K562 (cell line): ENCODE measurements at regions not wholly inside any gene's neighbourhood (a gene's known extent, or its start where the extent isn't known, plus 50 kb on each side); places are given as distances from the start of the nearest gene placed in this dataset.

ENCODE experiments used
- ATAC-seq: fragments of 200-7000 bp; cut with Tn5 transposase; 3 replicates; pipeline ENCODE4 v1.9.1; 2020; ENCODE audit warnings: moderate library complexity
- BruUV-seq: library from RNA; stranded (reverse); fragments of 400-500 nt; replicated peaks from 2 replicates; lab custom pipeline; 2021; lab: Mats Ljungman, UMichigan
- CTCF ChIA-PET: fragments of 300-600 bp; formaldehyde crosslinking; extraction: SDS; loops from one replicate; lab custom pipeline; 2021; ENCODE audit warnings: low intra/inter-chr PET ratio; lab: Yijun Ruan, JAX
- POLR2A ChIA-PET: fragments of 300-600, 350-650 bp; sonication (Branson Sonifier 250); formaldehyde crosslinking; extraction: SDS; loops from one replicate; lab custom pipeline; 2021; ENCODE audit warnings: antibody characterized with exemption, inconsistent platforms; lab: Yijun Ruan, JAX
- DNase-seq, 4 experiments: peaks; one replicate each; pipeline versions ENCODE4 v3.0.0 to v3.0.0-alpha.2; 2011 to 2018; ENCODE audit warnings: low spot score in 3 of 4, mixed read lengths in 3 of 4; ENCODE audit errors: extremely low read depth in 1 of 4
- FAIRE-seq: peaks from 2 replicates; lab custom pipeline; 2011; peaks lifted over from hg19 to GRCh38; lab: Jason Lieb, UNC
- H2AFZ ChIP-seq: 2 replicates; pipeline ENCODE4 v1.6.0; 2011; ENCODE audit warnings: low read depth, low read length, control low read depth, inconsistent platforms
- H3K27ac ChIP-seq: fragments of 200-600 bp; 3 replicates; pipeline ENCODE4 v1.8.0; 2011; ENCODE audit warnings: low read depth, mild to moderate bottlenecking, control low read depth, inconsistent platforms, low read length, moderate library complexity, mixed read lengths; ENCODE audit errors: extremely low read depth
- H3K27me3 ChIP-seq, 2 experiments: fragments of 300-600 bp in 1 of 2; 2 replicates in 1 of 2; 3 replicates in 1 of 2; pipeline versions ENCODE4 v1.6.0 to v1.8.0; 2011; ENCODE audit warnings: inconsistent platforms in 2 of 2, low read length in 2 of 2, mild to moderate bottlenecking in 1 of 2, mixed read lengths in 1 of 2, moderate library complexity in 1 of 2; ENCODE audit not compliant: control insufficient read depth in 2 of 2, insufficient read depth in 2 of 2
- H3K36me3 ChIP-seq: fragments of 300-600 bp; 3 replicates; pipeline ENCODE4 v1.8.0; 2011; ENCODE audit warnings: mild to moderate bottlenecking, low read length, inconsistent platforms; ENCODE audit not compliant: control insufficient read depth, insufficient read depth
- H3K4me1 ChIP-seq, 2 experiments: fragments of 200-600 bp in 1 of 2; replicated peaks in 1 of 2; 2 replicates in 1 of 2; 3 replicates in 1 of 2; pipeline versions ENCODE4 v1.5.1 to v1.8.0; 2011; ENCODE audit warnings: inconsistent platforms in 2 of 2, low read length in 2 of 2, mild to moderate bottlenecking in 1 of 2, mixed read lengths in 1 of 2, moderate library complexity in 1 of 2; ENCODE audit not compliant: control insufficient read depth in 2 of 2, insufficient read depth in 2 of 2
- H3K4me2 ChIP-seq: 2 replicates; pipeline ENCODE4 v1.6.1; 2011; ENCODE audit warnings: low read length, control low read depth, inconsistent platforms, mixed read lengths; ENCODE audit not compliant: insufficient read depth
- H3K4me3 ChIP-seq: fragments of 200-600 bp; sonication (generic), shearing (Covaris generic); 2 replicates; pipeline ENCODE4 v1.5.1; 2016; ENCODE audit warnings: control low read depth, inconsistent platforms
- H3K79me2 ChIP-seq: fragments of 200-600 bp; 3 replicates; pipeline ENCODE4 v1.8.0; 2011; ENCODE audit warnings: low read length, inconsistent platforms; ENCODE audit not compliant: control insufficient read depth, insufficient read depth
- H3K9ac ChIP-seq, 2 experiments: 2 replicates each; pipeline versions ENCODE4 v1.6.0 to v1.6.1; 2011; ENCODE audit warnings: low read depth in 2 of 2, low read length in 2 of 2, control low read depth in 1 of 2, inconsistent platforms in 1 of 2, mild to moderate bottlenecking in 1 of 2, mixed read lengths in 1 of 2; ENCODE audit not compliant: insufficient read depth in 1 of 2
- H3K9me1 ChIP-seq: one replicate; pipeline ENCODE4 v1.6.0; 2011; ENCODE audit warnings: inconsistent platforms, mild to moderate bottlenecking, low read length, moderate library complexity; ENCODE audit not compliant: control insufficient read depth, insufficient read depth
- H3K9me3 ChIP-seq: replicated peaks from 2 replicates; pipeline ENCODE4 v1.5.1; 2011; ENCODE audit warnings: low read depth, low read length, inconsistent platforms; ENCODE audit not compliant: control insufficient read depth, insufficient read depth
- H4K20me1 ChIP-seq: replicated peaks from 2 replicates; pipeline ENCODE4 v1.6.1; 2011; ENCODE audit warnings: low read length, inconsistent platforms, mixed read lengths; ENCODE audit not compliant: control insufficient read depth, insufficient read depth
- JUNB ChIP-seq: fragments of 450-650 bp; formaldehyde crosslinking; conservative IDR thresholded peaks from 2 replicates; pipeline ENCODE4 v1.4.0; 2020; ENCODE audit warnings: mild to moderate bottlenecking
- KDM4B ChIP-seq, 2 experiments: fragments of 450-650 bp in 1 of 2; sonication (generic) in 1 of 2; IDR thresholded peaks; 2 replicates each; pipeline ENCODE4 v1.6.1; 2016 to 2017; ENCODE audit warnings: borderline replicate concordance in 2 of 2, antibody characterized with exemption in 1 of 2, low read depth in 1 of 2, mild to moderate bottlenecking in 1 of 2
- POLR2AphosphoS2 ChIP-seq: IDR thresholded peaks from 2 replicates; pipeline ENCODE4 v1.6.1; 2012; ENCODE audit warnings: low read length, improper control_type of control experiment
- POLR3A ChIP-seq: IDR thresholded peaks from 2 replicates; pipeline ENCODE4 v1.6.1; 2011; ENCODE audit warnings: borderline replicate concordance, mild to moderate bottlenecking, moderate library complexity; ENCODE audit not compliant: insufficient read length, insufficient read depth; ENCODE audit errors: extremely low read depth
- RBM22 ChIP-seq: fragments of 200-400 bp; formaldehyde crosslinking; IDR thresholded peaks from 2 replicates; pipeline ENCODE4 v1.6.1; 2018; ENCODE audit warnings: low read length, low read depth; ENCODE audit not compliant: poor library complexity, severe bottlenecking
- STAT5A ChIP-seq: IDR thresholded peaks from 2 replicates; pipeline ENCODE4 v1.6.1; 2012; ENCODE audit warnings: low read length, inconsistent platforms, borderline replicate concordance
- ZMIZ1 ChIP-seq, 2 experiments: fragments of 150-350 bp in 1 of 2; IDR thresholded peaks; 2 replicates each; pipeline ENCODE4 v1.6.1; 2012 to 2016; ENCODE audit warnings: low read depth in 2 of 2, low read length in 2 of 2, mild to moderate bottlenecking in 1 of 2, moderate library complexity in 1 of 2
- WGBS: fragments of 100-300 bp; shearing (Covaris generic); methylation state at CpG from one replicate; pipeline ENCODE4 v1.1.6; 2016; ENCODE audit warnings: low coverage, mixed read lengths; ENCODE audit not compliant: insufficient coverage; ENCODE audit errors: missing lambda C conversion rate; 5-methylcytosine and 5-hydroxymethylcytosine counted together
- in situ Hi-C: fragments of 300-500 bp; cut with MboI; formaldehyde crosslinking; loops from 4 replicates; pipeline ENCODE4 v1.15.0; 2018; ENCODE audit warnings: inconsistent platforms, mixed read lengths
- intact Hi-C: fragments of 100-400 bp; cut with micrococcal nuclease; formaldehyde crosslinking; loops from 2 replicates; pipeline ENCODE4 v1.14.2; 2022
- TF ChIP-seq, protein P1 (sequence below): fragments of 450-650 bp; IDR thresholded peaks from 2 replicates; pipeline ENCODE4 v1.6.1; 2016; ENCODE audit warnings: mild to moderate bottlenecking, moderate library complexity

DNA sequence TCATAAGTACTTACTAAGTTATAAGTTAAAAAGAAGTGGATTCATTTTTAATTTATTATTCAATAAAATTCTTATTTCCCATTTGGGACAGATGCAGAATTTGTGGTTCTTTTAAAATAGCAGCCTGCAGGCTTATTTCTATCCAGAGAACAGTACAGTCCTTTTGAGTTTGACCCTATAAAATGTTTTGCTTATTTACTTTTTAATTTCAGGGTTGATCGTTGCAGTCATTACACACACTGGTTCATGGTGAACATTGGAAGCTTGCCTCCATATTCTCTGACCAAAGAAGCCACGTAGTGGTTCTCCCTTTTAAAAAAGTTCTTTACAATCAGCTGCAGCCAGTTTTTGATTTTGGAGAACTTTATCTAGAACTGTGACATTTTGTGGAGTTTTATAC, 122.9 kb upstream of the PDE7B start:
- CTCF ChIA-PET = no interaction called here
- BruUV-seq = no TSS peak
- H3K27ac ChIP-seq = no peak overlapping the region
- POLR2A ChIA-PET = no interaction called here
- H3K4me3 ChIP-seq = no peak overlapping the region
- H3K79me2 ChIP-seq = no peaks in the 10 kb centered on the region
- H4K20me1 ChIP-seq = no peaks in the 10 kb centered on the region
- in situ Hi-C loops (no loop called here), intact Hi-C loops (no loop called here)
- WGBS = 3% methylated on average over 2 of the region's 2 CpGs
- no peaks in the 10 kb centered on the region for H3K36me3 ChIP-seq
- FAIRE-seq (no peak), DNase-seq (no peak), ATAC-seq (no peak)
- H3K27me3 ChIP-seq = no peaks in the 10 kb centered on the region
- H3K4me1 ChIP-seq = no peaks in the 10 kb centered on the region
- H3K9me3 ChIP-seq = no peaks in the 10 kb centered on the region
- H3K4me2 ChIP-seq = no peak overlapping the region
- no peak overlapping the region for H3K9ac ChIP-seq
- H3K9me1 ChIP-seq = no peaks in the 10 kb centered on the region
- no peak overlapping the region for H2AFZ ChIP-seq
- TF ChIP-seq ZMIZ1 (IDR thresholded peaks at IDR 0.05; ENCODE audit: low read depth in 2 of 2, low read length in 2 of 2) (no peak), JUNB (CRISPR knock-in tag) (no peak), STAT5A (no peak), POLR2AphosphoS2 (no peak), POLR3A (no peak), RBM22 (no peak), KDM4B (IDR thresholded peaks at IDR 0.05; ENCODE audit: borderline replicate concordance in 2 of 2, low read depth in 1 of 2) (no peak)
- TF ChIP-seq, protein P1, sequence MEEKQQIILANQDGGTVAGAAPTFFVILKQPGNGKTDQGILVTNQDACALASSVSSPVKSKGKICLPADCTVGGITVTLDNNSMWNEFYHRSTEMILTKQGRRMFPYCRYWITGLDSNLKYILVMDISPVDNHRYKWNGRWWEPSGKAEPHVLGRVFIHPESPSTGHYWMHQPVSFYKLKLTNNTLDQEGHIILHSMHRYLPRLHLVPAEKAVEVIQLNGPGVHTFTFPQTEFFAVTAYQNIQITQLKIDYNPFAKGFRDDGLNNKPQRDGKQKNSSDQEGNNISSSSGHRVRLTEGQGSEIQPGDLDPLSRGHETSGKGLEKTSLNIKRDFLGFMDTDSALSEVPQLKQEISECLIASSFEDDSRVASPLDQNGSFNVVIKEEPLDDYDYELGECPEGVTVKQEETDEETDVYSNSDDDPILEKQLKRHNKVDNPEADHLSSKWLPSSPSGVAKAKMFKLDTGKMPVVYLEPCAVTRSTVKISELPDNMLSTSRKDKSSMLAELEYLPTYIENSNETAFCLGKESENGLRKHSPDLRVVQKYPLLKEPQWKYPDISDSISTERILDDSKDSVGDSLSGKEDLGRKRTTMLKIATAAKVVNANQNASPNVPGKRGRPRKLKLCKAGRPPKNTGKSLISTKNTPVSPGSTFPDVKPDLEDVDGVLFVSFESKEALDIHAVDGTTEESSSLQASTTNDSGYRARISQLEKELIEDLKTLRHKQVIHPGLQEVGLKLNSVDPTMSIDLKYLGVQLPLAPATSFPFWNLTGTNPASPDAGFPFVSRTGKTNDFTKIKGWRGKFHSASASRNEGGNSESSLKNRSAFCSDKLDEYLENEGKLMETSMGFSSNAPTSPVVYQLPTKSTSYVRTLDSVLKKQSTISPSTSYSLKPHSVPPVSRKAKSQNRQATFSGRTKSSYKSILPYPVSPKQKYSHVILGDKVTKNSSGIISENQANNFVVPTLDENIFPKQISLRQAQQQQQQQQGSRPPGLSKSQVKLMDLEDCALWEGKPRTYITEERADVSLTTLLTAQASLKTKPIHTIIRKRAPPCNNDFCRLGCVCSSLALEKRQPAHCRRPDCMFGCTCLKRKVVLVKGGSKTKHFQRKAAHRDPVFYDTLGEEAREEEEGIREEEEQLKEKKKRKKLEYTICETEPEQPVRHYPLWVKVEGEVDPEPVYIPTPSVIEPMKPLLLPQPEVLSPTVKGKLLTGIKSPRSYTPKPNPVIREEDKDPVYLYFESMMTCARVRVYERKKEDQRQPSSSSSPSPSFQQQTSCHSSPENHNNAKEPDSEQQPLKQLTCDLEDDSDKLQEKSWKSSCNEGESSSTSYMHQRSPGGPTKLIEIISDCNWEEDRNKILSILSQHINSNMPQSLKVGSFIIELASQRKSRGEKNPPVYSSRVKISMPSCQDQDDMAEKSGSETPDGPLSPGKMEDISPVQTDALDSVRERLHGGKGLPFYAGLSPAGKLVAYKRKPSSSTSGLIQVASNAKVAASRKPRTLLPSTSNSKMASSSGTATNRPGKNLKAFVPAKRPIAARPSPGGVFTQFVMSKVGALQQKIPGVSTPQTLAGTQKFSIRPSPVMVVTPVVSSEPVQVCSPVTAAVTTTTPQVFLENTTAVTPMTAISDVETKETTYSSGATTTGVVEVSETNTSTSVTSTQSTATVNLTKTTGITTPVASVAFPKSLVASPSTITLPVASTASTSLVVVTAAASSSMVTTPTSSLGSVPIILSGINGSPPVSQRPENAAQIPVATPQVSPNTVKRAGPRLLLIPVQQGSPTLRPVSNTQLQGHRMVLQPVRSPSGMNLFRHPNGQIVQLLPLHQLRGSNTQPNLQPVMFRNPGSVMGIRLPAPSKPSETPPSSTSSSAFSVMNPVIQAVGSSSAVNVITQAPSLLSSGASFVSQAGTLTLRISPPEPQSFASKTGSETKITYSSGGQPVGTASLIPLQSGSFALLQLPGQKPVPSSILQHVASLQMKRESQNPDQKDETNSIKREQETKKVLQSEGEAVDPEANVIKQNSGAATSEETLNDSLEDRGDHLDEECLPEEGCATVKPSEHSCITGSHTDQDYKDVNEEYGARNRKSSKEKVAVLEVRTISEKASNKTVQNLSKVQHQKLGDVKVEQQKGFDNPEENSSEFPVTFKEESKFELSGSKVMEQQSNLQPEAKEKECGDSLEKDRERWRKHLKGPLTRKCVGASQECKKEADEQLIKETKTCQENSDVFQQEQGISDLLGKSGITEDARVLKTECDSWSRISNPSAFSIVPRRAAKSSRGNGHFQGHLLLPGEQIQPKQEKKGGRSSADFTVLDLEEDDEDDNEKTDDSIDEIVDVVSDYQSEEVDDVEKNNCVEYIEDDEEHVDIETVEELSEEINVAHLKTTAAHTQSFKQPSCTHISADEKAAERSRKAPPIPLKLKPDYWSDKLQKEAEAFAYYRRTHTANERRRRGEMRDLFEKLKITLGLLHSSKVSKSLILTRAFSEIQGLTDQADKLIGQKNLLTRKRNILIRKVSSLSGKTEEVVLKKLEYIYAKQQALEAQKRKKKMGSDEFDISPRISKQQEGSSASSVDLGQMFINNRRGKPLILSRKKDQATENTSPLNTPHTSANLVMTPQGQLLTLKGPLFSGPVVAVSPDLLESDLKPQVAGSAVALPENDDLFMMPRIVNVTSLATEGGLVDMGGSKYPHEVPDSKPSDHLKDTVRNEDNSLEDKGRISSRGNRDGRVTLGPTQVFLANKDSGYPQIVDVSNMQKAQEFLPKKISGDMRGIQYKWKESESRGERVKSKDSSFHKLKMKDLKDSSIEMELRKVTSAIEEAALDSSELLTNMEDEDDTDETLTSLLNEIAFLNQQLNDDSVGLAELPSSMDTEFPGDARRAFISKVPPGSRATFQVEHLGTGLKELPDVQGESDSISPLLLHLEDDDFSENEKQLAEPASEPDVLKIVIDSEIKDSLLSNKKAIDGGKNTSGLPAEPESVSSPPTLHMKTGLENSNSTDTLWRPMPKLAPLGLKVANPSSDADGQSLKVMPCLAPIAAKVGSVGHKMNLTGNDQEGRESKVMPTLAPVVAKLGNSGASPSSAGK = no peak
